Liver (tissue), 3 donors: ENCODE measurements at regions not wholly inside any gene's neighbourhood (a gene's known extent, or its start where the extent isn't known, plus 50 kb on each side); places are given as distances from the start of the nearest gene placed in this dataset.

ENCODE experiments used
- CTCF ChIP-seq: fragments of 150-350 bp; IDR thresholded peaks from 2 replicates; pipeline ENCODE4 v1.5.1; 2017; ENCODE audit warnings: improper control_type of control experiment, low read depth, low read length; ENCODE audit not compliant: missing input control
- EGR1 ChIP-seq, 2 donors: IDR thresholded peaks; 2 replicates each; pipeline ENCODE4 v1.6.1; 2016 to 2018; ENCODE audit warnings: antibody characterized with exemption in 2 of 2, low read depth in 2 of 2
- FOXA1 ChIP-seq: IDR thresholded peaks from 2 replicates; pipeline ENCODE4 v1.6.1; 2016; ENCODE audit warnings: antibody characterized with exemption
- HNF4A ChIP-seq, 2 donors: conservative IDR thresholded peaks; 2 replicates each; pipeline ENCODE4 v1.6.1; 2016; ENCODE audit warnings: antibody characterized with exemption in 2 of 2, mild to moderate bottlenecking in 2 of 2
- HNF4G ChIP-seq: IDR thresholded peaks from 2 replicates; pipeline ENCODE4 v1.6.1; 2016; ENCODE audit warnings: antibody characterized with exemption
- MAX ChIP-seq: IDR thresholded peaks from 2 replicates; pipeline ENCODE4 v1.6.1; 2016; ENCODE audit warnings: antibody characterized with exemption
- RAD21 ChIP-seq, 2 donors: IDR thresholded peaks; 2 replicates each; pipeline ENCODE4 v1.6.1; 2016; ENCODE audit warnings: antibody characterized with exemption in 2 of 2, mild to moderate bottlenecking in 2 of 2
- REST ChIP-seq: IDR thresholded peaks from 2 replicates; pipeline ENCODE4 v1.6.1; 2016; ENCODE audit warnings: antibody characterized with exemption, mild to moderate bottlenecking
- SP1 ChIP-seq: IDR thresholded peaks from 2 replicates; pipeline ENCODE4 v1.6.1; 2018; ENCODE audit warnings: antibody characterized with exemption, mild to moderate bottlenecking
- TAF1 ChIP-seq: conservative IDR thresholded peaks from 2 replicates; pipeline ENCODE4 v1.6.1; 2016; ENCODE audit warnings: antibody characterized with exemption, mild to moderate bottlenecking
- YY1 ChIP-seq: IDR thresholded peaks from 2 replicates; pipeline ENCODE4 v1.6.1; 2016; ENCODE audit warnings: antibody characterized with exemption, mild to moderate bottlenecking
- donor health status: healthy.
- donor health status: healthy.

- TF ChIP-seq RAD21 (IDR thresholded peaks at IDR 0.05) (no peak), CTCF (no peak), HNF4G (no peak), YY1 (no peak), FOXA1 (no peak), REST (no peak), HNF4A (conservative IDR thresholded peaks at IDR 0.05) (no peak), TAF1 (no peak), EGR1 (IDR thresholded peaks at IDR 0.05; ENCODE audit: low read depth in 2 of 2) (no peak), SP1 (no peak), MAX (no peak)
Measured at GRCh38 chr13:44089452-44089851, 209.7 kb downstream of the LACC1 start.
